Ovary (tissue), 7 donors: ENCODE measurements at regions not wholly inside any gene's neighbourhood (a gene's known extent, or its start where the extent isn't known, plus 50 kb on each side); places are given as distances from the start of the nearest gene placed in this dataset.

Source experiments
- DNase-seq, 5 donors: peaks; one replicate each; pipeline ENCODE4 v3.0.0-alpha.2; 2019 to 2020
- H3K27ac ChIP-seq, 2 donors: fragments of 200-600 bp; one replicate each; pipeline versions ENCODE4 v1.5.1 to v1.8.0; 2019 to 2022
- H3K27me3 ChIP-seq: fragments of 200-600 bp; one replicate; pipeline ENCODE4 v1.8.0; 2022
- H3K36me3 ChIP-seq: fragments of 200-600 bp; sonication (generic); one replicate; pipeline ENCODE4 v1.5.1; 2019
- H3K4me1 ChIP-seq: one replicate; pipeline ENCODE4 v1.8.1; 2013; ENCODE audit warnings: mild to moderate bottlenecking, moderate library complexity; ENCODE audit not compliant: insufficient read depth
- H3K4me3 ChIP-seq: fragments of 200-600 bp; sonication (generic); one replicate; pipeline ENCODE4 v1.5.1; 2017
- H3K9me3 ChIP-seq, 2 donors: fragments of 200-600 bp in 1 of 2; sonication (generic) in 1 of 2; one replicate each; pipeline versions ENCODE4 v1.5.1 to v1.8.1; 2013 to 2019; ENCODE audit warnings: mild to moderate bottlenecking in 1 of 2, moderate library complexity in 1 of 2
- CTCF ChIP-seq, 3 donors: fragments of 450-650 bp in 2 of 3; fragments of 200-600 bp in 1 of 3; IDR thresholded peaks; one replicate each; pipeline versions ENCODE4 v1.5.1 to v1.8.0; 2016 to 2022; ENCODE audit warnings: antibody characterized with exemption in 3 of 3, mild to moderate bottlenecking in 1 of 3
- EP300 ChIP-seq: sonication (generic); formaldehyde crosslinking; IDR thresholded peaks from one replicate; pipeline ENCODE4 v1.6.1; 2017; ENCODE audit warnings: antibody characterized with exemption
- POLR2A ChIP-seq: fragments of 450-650 bp; IDR thresholded peaks from one replicate; pipeline ENCODE4 v1.6.1; 2017; ENCODE audit warnings: antibody characterized with exemption, mild to moderate bottlenecking, moderate library complexity
- WGBS, 3 donors: extraction: QIAGEN DNeasy Blood & Tissue Kit in 1 of 3; methylation state at CpG; one replicate each; pipeline versions ENCODE4 v1.1.5 to v1.1.7; 2013 to 2017; 5-methylcytosine and 5-hydroxymethylcytosine counted together
- intact Hi-C, 4 donors: fragments of 100-400 bp; cut with DNase I; formaldehyde crosslinking; loops; one replicate each; pipeline versions ENCODE4 v1.11.0 to v1.15.1; 2022 to 2023
- donor health status: DM: no; HTN: no; CAD: no; lungs with moderate emphysema.
- donor health status: DM: no; HTN: no; CAD: no.
- donor health status: Bipolar disorder and iron deficiency.
- donor health status: DM: no; HTN: no; CAD: no.
- donor health status: DM: yes; HTN: yes; CAD: no.

- 94 to 97% (median 94%) methylated on average over 1 of the region's 1 CpG for WGBS, 3 donors
- DNase-seq: no peak
- H3K27me3 ChIP-seq: no peaks in the 10 kb centered on the region
- H3K4me3 ChIP-seq: no peak overlapping the region
- intact Hi-C loops: no loop called here
- H3K9me3 ChIP-seq: no peaks in the 10 kb centered on the region
- H3K4me1 ChIP-seq: no peaks in the 10 kb centered on the region
- no peak overlapping the region for H3K27ac ChIP-seq
- no peaks in the 10 kb centered on the region for H3K36me3 ChIP-seq
- TF ChIP-seq EP300 (no peak), POLR2A (no peak), CTCF (IDR thresholded peaks at IDR 0.05) (no peak)
Observed at GRCh38 chr13:78709028-78709427, 50.1 kb upstream of the OBI1 start.
